Fibroblast of skin of back (primary cell): ENCODE measurements at regions not wholly inside any gene's neighbourhood (a gene's known extent, or its start where the extent isn't known, plus 50 kb on each side); places are given as distances from the start of the nearest gene placed in this dataset.

ENCODE experiments used
- DNase-seq: peaks from one replicate; pipeline ENCODE4 v3.0.0-alpha.2; 2013

DNA sequence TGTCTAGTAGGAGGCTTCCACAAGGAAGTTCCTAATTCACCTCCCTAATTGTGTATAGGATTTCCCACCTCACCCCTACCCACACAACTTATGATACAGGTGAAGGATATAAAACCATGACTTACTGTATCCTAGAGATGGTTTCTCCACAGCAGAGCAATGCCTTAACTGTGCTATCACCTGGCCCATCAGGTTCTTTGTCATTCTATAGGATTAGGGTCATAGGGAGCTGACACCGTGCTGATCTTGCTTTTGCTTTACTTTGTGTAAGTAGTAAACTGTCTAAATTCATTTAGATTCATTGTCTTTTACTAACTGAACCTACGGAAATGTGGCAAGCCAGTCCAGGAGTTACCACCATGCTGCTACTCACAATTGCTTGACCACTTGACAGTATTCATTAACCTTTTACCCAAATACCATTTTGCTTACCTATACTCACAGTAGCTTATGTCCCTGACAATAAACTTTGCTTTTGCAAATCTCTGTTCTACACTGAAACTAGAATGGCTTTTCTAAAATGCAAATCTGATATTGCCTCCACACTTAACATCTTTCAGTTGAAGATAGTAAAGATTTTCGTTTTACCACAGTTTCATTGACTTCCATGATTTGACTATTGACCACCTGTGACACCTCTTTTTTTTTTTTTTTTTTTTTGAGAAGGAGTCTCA is 147.6 kb downstream of the IFI44 start:
- no peak for DNase-seq

DNA sequence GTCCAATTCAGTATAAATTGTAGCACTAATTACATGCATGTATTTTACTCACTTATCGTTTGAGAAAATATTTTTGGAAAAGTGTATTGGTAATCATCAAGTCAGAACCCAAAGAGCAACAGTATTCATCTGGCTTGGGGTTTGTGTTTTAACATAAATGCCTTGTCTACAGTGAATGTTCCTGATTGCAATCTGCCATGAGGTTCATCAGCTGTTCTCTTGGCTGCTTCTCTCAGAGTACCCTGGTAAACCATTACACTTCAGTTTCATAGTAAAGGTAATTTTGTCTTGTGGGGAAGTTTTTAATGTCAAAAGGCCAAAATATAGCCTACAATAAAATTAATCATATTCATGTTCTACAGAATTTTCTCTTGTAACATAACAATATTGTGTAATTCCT is 150.3 kb downstream of the IFI44 start:
- DNase-seq, result no peak

DNA sequence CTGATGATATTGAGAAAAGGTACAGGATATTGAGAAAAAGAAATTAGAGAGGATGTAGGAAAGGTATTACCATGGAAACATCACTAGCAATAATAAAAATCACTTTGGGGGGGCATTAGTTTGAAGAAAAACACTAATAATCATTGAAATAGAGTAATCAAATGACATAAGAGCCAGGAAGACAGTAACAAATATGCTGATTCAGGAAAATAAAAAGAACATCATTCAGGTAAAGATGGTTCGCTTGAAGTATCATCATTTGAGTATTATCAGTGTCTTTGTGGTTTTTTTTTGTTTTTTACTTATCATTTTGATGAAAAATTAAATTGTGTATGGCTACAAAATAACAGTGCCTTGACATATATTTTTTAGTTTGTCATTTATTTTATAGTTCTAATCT is 164.5 kb downstream of the IFI44 start:
- DNase-seq, result no peak

DNA sequence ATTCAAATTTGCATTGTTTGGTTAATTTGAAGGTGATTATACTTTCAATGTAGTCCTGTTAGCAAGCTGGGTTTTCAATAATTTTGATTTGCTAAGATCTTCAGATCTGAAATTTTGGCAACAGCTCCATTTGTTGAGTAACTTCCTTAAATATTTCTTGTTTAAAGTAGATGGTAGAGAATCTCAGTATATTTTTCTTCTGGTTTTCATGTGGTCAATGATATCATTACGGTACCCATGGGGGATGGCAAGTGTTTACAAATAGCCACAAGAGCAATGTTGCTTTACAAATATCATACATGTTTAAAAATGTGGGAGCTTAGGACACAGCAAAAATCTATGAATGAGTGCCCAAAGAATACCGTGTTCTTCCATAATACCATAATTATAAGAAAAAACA is 175.9 kb downstream of the IFI44 start:
- peak; percentile 27 for DNase-seq

- DNase-seq, result no peak
Measured at GRCh38 chr1:78829644-78830043, 176.9 kb downstream of the ADGRL4 start.

GRCh38 chr1:78830321-78830720 is 176.2 kb downstream of the ADGRL4 start:
- no peak for DNase-seq

- DNase-seq, result peak; percentile 98
Measured at GRCh38 chr1:78831731-78832360, 174.7 kb downstream of the ADGRL4 start.

DNA sequence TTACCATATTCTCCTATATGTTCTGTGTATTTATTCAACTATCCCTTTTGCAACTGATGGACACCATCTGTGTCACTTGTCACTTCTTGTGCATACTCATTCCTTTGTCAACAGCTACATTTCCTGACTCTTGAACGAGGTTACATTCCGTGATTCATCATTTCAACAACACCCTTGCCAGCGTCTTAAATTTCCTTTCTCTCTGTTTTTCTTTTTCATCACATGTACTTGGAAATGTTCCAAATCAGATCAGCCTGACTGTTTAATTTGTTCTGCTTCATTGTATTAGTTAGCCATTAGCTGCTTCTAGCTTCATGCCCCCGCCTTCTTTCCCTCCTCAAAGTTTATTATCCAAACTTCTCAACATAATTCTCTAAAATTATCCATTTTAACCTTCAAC is 173.0 kb downstream of the ADGRL4 start:
- DNase-seq, result peak; percentile 95

- DNase-seq, result no peak
Measured at GRCh38 chr1:78834201-78834741, 172.3 kb downstream of the ADGRL4 start.

DNA sequence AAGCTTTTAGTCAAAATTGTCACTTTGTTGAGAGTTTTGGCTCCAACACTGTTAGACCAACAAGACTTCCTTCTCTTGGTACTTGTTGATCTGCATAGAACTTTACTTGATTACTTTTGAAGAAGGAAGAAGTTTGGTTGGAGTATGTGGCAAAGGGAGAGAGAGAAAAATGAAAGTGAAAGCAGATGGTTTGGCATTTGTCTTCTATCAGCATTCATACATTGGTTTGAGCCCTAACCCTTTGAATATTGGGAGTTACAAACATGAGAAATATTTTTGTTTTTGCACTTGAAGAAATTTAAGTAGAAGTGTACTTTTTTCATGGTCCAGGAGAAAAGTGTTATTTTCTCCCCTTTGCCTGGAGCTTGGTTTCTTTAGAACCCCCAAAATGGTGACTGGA is 169.8 kb downstream of the ADGRL4 start:
- no peak for DNase-seq

DNA sequence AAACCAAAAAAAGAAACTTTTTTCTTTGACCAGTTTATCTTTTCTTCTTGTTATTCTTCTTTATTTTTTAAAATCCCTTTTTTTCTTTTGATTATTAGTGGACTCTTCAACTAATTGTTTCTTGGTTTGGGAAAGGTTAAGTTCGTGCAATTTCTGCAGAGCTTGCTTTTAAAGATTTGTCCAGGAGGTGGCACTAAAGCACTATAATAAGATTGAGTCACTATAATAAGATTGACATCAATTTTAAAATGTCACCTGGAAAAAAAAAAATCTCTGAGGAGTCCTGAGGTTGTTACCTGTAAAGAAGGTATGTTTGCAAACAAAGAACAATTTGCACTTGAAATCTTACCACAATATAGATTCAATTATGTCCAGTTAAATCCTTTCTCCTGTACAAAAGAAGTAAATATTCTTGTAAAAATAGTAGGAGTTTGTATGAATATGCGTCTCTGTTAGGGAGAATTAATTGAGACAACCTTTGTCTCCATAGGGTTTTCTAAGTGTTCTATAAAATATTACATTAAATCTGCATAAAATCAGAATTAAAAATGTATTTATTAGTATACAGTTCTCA is 166.7 kb downstream of the ADGRL4 start:
- peak; percentile 28 for DNase-seq
